ENCODE measurements at regions not wholly inside any gene's neighbourhood (a gene's known extent, or its start where the extent isn't known, plus 50 kb on each side); places are given as distances from the start of the nearest gene placed in this dataset.

DNA sequence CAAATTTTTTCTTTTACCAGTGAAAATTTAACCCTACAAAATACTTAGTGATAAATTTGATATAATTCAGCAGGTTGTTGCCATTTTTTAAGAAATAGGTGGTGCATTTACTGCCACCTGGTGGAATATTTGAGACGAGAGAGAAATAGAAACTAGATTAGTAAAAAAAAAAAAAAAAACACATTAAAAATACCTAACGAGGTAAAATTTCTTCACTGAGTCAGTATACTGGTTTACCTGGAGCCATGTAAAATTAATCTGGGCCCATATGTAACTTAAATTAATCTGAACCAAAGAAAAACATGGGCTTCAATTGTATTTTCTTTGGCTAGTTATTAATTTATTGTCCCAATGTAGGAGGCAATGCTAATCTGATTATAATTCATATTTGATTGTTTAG lies 520.8 kb downstream of the EPM2A start:
- Histone ChIP-seq H3K9me3 (ENCODE audit: low read depth, low read length) (no peaks in the 10 kb centered on the region), H3K9ac (ENCODE audit: insufficient read length) (peak overlapping the region; percentile 35), H3K27ac (no peak overlapping the region), H3K36me3 (ENCODE audit: insufficient read depth, low read length) (no peaks in the 10 kb centered on the region), H3K4me3 (no peak overlapping the region; the same call in 1 of the 2 replicates)
- TF ChIP-seq FOXP2 (optimal IDR thresholded peaks at IDR 0.05; ENCODE audit: control extremely low read depth, extremely low read length, insufficient read depth) (no peak), POLR2AphosphoS5 (IDR thresholded peaks at IDR 0.05; ENCODE audit: borderline replicate concordance, low read depth, low read length) (no peak), EZH2 (IDR thresholded peaks at IDR 0.05) (no peak)
- DNase-seq (ENCODE audit: low read depth, low spot score), result peak; percentile 30

DNA sequence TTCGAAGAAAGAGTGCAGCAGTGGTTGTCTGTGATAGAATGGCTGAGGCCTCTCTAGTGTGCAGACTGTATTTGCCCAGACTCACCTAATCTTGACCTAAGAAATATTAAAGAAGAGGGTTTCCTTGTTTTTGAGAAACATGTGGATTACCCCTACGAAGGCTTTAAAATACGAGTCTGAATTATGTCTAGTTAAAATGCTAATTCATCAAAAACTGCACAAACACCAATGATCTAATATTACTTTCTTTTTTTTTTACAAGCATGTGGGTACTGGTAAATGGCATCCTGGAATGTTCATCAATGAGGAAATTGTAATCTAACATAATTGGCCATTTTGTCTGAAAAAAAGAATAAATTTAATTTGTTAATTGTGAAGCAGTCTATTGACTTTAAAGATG lies 510.9 kb downstream of the EPM2A start:
- no peak for TF ChIP-seq EZH2 (IDR thresholded peaks at IDR 0.05)
- TF ChIP-seq POLR2AphosphoS5 (IDR thresholded peaks at IDR 0.05; ENCODE audit: borderline replicate concordance, low read depth, low read length), result no peak
- TF ChIP-seq FOXP2 (optimal IDR thresholded peaks at IDR 0.05; ENCODE audit: control extremely low read depth, extremely low read length, insufficient read depth), result no peak
- H3K9me3 ChIP-seq (ENCODE audit: low read depth, low read length), result no peaks in the 10 kb centered on the region
- no peak for DNase-seq (ENCODE audit: low read depth, low spot score)

DNA sequence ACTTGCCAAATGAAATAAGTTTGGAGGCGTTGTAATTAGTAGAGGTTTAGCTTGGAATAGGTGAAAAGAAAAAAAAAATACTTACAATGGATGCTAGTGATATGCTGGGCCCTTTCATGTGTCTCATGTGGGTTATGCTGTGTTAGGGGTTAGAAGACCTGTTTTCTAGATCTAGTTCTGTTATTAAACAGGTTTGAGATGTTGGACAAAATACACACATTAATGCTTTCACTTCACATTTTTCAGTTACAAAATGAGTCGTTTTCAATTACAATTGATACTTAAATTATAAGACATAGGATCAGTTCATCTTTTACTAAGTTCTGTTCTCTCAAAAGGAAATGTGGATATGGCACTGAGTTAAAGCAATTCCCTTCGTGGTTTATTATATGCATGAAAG lies 509.8 kb downstream of the EPM2A start:
- no peak overlapping the region for H3K4me3 ChIP-seq
- no peaks in the 10 kb centered on the region for H3K36me3 ChIP-seq (ENCODE audit: insufficient read depth, low read length)
- no peak overlapping the region for H3K9ac ChIP-seq (ENCODE audit: insufficient read length)
- no peak for DNase-seq (ENCODE audit: low read depth, low spot score)
- H3K9me3 ChIP-seq (ENCODE audit: low read depth, low read length), result no peaks in the 10 kb centered on the region
- TF ChIP-seq FOXP2 (optimal IDR thresholded peaks at IDR 0.05; ENCODE audit: control extremely low read depth, extremely low read length, insufficient read depth) (no peak), POLR2AphosphoS5 (IDR thresholded peaks at IDR 0.05; ENCODE audit: borderline replicate concordance, low read depth, low read length) (no peak), EZH2 (IDR thresholded peaks at IDR 0.05) (no peak)
- no peak overlapping the region for H3K27ac ChIP-seq

More for the DNA sequence above, 510.9 kb downstream of the EPM2A start:
- no peak overlapping the region for H3K4me3 ChIP-seq
- no peak overlapping the region for H3K9ac ChIP-seq (ENCODE audit: insufficient read length)
- no peaks in the 10 kb centered on the region for H3K36me3 ChIP-seq (ENCODE audit: insufficient read depth, low read length)
- H3K27ac ChIP-seq, result no peak overlapping the region

DNA sequence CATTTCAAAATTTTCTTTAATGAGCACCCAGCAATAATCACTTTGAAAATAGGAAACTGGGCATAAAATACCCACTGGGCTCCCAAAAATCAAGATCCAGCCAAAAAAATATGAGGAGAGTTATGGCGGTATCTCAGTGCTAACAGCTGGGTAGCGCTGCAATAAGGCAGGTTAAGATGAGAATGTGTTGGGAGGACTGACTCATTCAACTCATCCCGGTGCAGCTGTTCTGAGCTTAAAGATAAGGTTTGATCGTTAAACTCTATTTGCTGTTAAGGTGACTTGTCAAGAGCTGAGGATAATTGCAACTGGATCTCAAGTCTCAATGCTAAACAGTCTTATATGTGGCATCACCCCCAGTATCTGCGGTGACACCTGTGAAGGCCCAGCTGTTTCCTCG lies 507.7 kb downstream of the EPM2A start:
- Histone ChIP-seq H3K4me3 (no peak overlapping the region), H3K36me3 (ENCODE audit: insufficient read depth, low read length) (no peaks in the 10 kb centered on the region), H3K27ac (no peak overlapping the region), H3K9ac (ENCODE audit: insufficient read length) (no peak overlapping the region), H3K9me3 (ENCODE audit: low read depth, low read length) (no peaks in the 10 kb centered on the region)
- TF ChIP-seq FOXP2 (optimal IDR thresholded peaks at IDR 0.05; ENCODE audit: control extremely low read depth, extremely low read length, insufficient read depth), result no peak
- TF ChIP-seq EZH2 (IDR thresholded peaks at IDR 0.05), result no peak
- TF ChIP-seq POLR2AphosphoS5 (IDR thresholded peaks at IDR 0.05; ENCODE audit: borderline replicate concordance, low read depth, low read length), result no peak
- no peak for DNase-seq (ENCODE audit: low read depth, low spot score)

- H3K27ac ChIP-seq, result no peak overlapping the region
- no peaks in the 10 kb centered on the region for H3K9me3 ChIP-seq (ENCODE audit: low read depth, low read length)
- no peak for DNase-seq (ENCODE audit: low read depth, low spot score)
- H3K36me3 ChIP-seq (ENCODE audit: insufficient read depth, low read length), result no peaks in the 10 kb centered on the region
- TF ChIP-seq EZH2 (IDR thresholded peaks at IDR 0.05), result no peak
- TF ChIP-seq FOXP2 (optimal IDR thresholded peaks at IDR 0.05; ENCODE audit: control extremely low read depth, extremely low read length, insufficient read depth), result no peak
- no peak for TF ChIP-seq POLR2AphosphoS5 (IDR thresholded peaks at IDR 0.05; ENCODE audit: borderline replicate concordance, low read depth, low read length)
- no peak overlapping the region for H3K9ac ChIP-seq (ENCODE audit: insufficient read length)
- H3K4me3 ChIP-seq, result no peak overlapping the region
Measured at GRCh38 chr6:145228962-145229582, 506.2 kb downstream of the EPM2A start.

DNA sequence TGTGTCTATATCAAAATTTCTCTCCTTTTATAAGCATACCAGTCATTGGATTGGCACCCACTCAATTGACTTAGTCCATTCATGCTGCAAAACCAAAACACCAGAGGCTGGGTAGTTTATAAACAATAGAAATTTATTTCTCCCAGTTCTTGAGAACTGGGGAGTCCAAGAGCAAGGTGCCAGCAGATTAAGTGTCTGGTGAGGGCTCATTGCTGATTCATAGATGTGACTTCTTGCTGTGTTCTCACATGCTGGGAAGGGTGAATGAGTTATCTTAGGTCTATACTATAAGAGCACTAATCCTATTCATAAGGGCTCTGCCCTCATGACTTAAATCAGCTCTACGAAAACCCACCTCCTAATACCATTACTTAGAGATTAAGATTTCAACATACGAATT lies 501.4 kb downstream of the EPM2A start:
- Histone ChIP-seq H3K9me3 (ENCODE audit: low read depth, low read length) (no peaks in the 10 kb centered on the region), H3K9ac (ENCODE audit: insufficient read length) (no peak overlapping the region), H3K36me3 (ENCODE audit: insufficient read depth, low read length) (no peaks in the 10 kb centered on the region), H3K4me3 (no peak overlapping the region), H3K27ac (no peak overlapping the region)
- no peak for TF ChIP-seq EZH2 (IDR thresholded peaks at IDR 0.05)
- no peak for TF ChIP-seq POLR2AphosphoS5 (IDR thresholded peaks at IDR 0.05; ENCODE audit: borderline replicate concordance, low read depth, low read length)
- TF ChIP-seq FOXP2 (optimal IDR thresholded peaks at IDR 0.05; ENCODE audit: control extremely low read depth, extremely low read length, insufficient read depth), result no peak
- DNase-seq (ENCODE audit: low read depth, low spot score), result no peak

DNA sequence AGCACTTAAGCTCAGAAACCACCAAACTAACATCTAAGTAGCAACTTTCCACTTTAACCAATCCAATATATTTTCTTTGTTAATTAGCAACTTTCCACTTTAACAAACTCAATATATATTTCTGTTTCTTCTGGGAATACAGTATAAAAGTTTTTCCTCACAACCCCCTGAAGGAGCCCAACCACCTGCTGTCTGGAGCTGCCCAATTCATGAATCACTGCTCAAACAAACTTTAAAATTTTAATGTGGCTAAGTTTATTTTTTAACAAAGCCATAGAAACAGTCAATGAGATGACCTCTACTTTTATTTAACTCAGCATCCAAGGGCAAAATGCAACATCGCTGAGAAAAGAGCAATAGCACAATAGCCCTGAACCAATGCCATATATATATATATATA lies 500.1 kb downstream of the EPM2A start:
- H3K36me3 ChIP-seq (ENCODE audit: insufficient read depth, low read length), result no peaks in the 10 kb centered on the region
- TF ChIP-seq POLR2AphosphoS5 (IDR thresholded peaks at IDR 0.05; ENCODE audit: borderline replicate concordance, low read depth, low read length) (no peak), FOXP2 (optimal IDR thresholded peaks at IDR 0.05; ENCODE audit: control extremely low read depth, extremely low read length, insufficient read depth) (no peak), EZH2 (IDR thresholded peaks at IDR 0.05) (no peak)
- no peak for DNase-seq (ENCODE audit: low read depth, low spot score)
- H3K9me3 ChIP-seq (ENCODE audit: low read depth, low read length), result no peaks in the 10 kb centered on the region
- H3K4me3 ChIP-seq, result no peak overlapping the region
- no peak overlapping the region for H3K9ac ChIP-seq (ENCODE audit: insufficient read length)
- no peak overlapping the region for H3K27ac ChIP-seq

GRCh38 chr6:145238787-145239186 lies 496.5 kb downstream of the EPM2A start:
- no peaks in the 10 kb centered on the region for H3K36me3 ChIP-seq (ENCODE audit: insufficient read depth, low read length)
- no peak overlapping the region for H3K27ac ChIP-seq
- H3K4me3 ChIP-seq, result no peak overlapping the region
- H3K9ac ChIP-seq (ENCODE audit: insufficient read length), result no peak overlapping the region
- H3K9me3 ChIP-seq (ENCODE audit: low read depth, low read length), result no peaks in the 10 kb centered on the region
- TF ChIP-seq POLR2AphosphoS5 (IDR thresholded peaks at IDR 0.05; ENCODE audit: borderline replicate concordance, low read depth, low read length) (no peak), EZH2 (IDR thresholded peaks at IDR 0.05) (no peak), FOXP2 (optimal IDR thresholded peaks at IDR 0.05; ENCODE audit: control extremely low read depth, extremely low read length, insufficient read depth) (no peak)
- DNase-seq (ENCODE audit: low read depth, low spot score), result no peak

DNA sequence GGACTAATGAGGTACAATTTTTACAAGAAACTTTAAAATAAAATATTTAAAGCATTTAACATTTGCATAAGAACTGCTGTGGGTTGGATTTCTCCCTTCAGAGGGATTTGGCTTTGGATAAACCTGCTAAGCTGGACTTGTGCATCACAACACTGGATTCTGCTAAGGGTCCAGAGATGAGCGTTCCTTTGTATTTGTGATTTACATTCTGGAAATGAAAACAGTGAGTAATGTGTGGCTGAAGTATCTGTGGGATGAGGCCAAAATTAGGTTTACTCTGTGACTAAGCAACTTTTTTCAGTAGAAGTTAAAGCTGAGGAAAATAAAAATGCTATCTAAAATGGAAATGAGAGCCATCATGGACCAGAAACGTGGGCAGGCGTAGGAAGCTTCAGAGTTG lies 494.3 kb downstream of the EPM2A start:
- DNase-seq (ENCODE audit: low read depth, low spot score), result no peak

More for the DNA sequence above, 494.3 kb downstream of the EPM2A start:
- Histone ChIP-seq H3K36me3 (ENCODE audit: insufficient read depth, low read length) (no peaks in the 10 kb centered on the region), H3K4me3 (no peak overlapping the region), H3K9ac (ENCODE audit: insufficient read length) (no peak overlapping the region), H3K27ac (no peak overlapping the region), H3K9me3 (ENCODE audit: low read depth, low read length) (no peaks in the 10 kb centered on the region)
- no peak for TF ChIP-seq POLR2AphosphoS5 (IDR thresholded peaks at IDR 0.05; ENCODE audit: borderline replicate concordance, low read depth, low read length)
- TF ChIP-seq FOXP2 (optimal IDR thresholded peaks at IDR 0.05; ENCODE audit: control extremely low read depth, extremely low read length, insufficient read depth), result no peak
- no peak for TF ChIP-seq EZH2 (IDR thresholded peaks at IDR 0.05)

Measured in SK-N-MC (cell line).